GM08714 (cell line): ENCODE measurements at regions not wholly inside any gene's neighbourhood (a gene's known extent, or its start where the extent isn't known, plus 50 kb on each side); places are given as distances from the start of the nearest gene placed in this dataset.
"Not testable (repeated sequence)": the region's sequence is repeated elsewhere in the genome, so short reads cannot be mapped to it uniquely, and the experiment has no call there.

ENCODE experiments used
- H3K4me3 ChIP-seq: fragments of 200-500 bp; sonication (Bioruptor generic); 2 replicates; pipeline ENCODE4 v1.5.1; 2014; ENCODE audit warnings: mild to moderate bottlenecking, low read length, inconsistent platforms
- ZNF274 ChIP-seq: IDR thresholded peaks from 2 replicates; pipeline ENCODE4 v1.6.1; 2012; ENCODE audit warnings: mild to moderate bottlenecking, low read depth, low read length

DNA sequence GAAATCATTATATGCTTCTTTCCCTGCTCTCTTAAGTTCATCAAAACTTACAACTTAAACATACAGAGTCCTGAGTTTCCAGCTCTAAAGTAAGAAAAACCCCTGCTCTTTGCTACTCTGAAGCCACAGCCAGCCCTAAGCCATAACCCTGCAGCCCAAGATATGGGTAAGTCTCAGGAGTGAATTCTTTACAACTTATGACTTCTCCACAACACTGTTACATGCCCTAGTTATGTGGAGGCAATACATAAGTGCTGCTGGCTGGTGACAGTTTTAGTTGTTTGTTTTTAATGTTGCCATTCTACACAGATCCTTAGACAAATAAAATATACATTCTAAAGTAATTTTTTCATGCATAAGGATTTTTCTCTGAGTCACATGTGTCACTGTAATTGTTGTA, 100.2 kb downstream of the FBXO8 start:
- no peak for TF ChIP-seq ZNF274

DNA sequence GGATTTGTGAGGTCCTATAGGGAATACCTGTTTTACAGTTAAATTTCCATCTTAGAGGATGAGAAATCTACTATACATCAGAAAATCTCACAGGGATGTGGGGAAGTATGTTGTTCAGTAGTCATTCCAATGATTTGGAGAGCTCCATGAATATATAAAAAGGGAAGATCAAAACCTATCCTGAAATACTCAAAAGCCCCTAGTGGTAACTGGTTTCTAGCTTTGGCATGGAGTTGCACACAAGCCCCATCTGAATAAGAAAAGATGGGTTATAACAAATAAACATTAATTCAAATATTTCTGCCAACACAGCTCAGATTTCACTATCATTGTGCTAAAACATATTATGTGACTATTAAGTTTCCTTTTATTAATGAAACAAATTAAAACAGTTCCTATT, 101.6 kb downstream of the FBXO8 start:
- H3K4me3 ChIP-seq = no peak overlapping the region
- TF ChIP-seq ZNF274 = no peak

More for the DNA sequence above, 100.2 kb downstream of the FBXO8 start:
- no peak overlapping the region for H3K4me3 ChIP-seq

DNA sequence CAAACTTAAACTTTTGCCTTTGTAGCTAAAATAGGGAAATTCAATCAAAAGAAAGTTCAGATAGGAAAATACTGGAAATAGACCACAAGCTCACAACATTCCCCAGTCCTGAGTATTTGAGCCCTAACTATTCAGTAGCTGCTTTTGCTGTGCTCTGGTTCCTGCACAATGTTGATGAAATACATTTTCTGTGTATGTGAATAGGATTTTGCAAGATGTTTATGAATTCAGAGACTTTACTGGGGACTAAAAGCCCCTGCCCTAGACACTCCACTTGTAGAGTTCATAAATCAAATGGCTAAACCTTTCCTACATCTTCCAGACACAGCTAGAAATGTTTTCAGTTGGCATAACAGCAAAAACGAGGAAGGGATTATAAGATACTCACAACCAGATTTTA, 105.9 kb downstream of the FBXO8 start:
- TF ChIP-seq ZNF274 = no peak

DNA sequence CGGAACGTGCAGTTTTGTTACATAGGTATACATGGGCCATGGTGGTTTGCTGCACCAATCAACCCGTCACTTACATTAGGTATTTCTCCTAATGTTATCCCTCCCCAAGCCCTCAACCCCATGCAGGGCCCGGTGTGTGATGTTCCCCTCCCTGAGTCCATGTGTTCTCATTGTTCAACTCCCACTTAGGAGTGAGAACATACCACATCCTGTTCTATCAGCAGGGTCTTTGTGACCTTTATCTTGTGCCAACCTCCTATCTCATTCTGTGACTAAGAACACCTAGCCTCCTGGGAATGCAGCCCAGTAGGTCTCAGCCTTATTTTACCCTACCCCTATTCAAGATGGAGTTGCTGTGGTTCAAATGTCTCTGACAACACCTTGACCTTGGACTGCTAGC, 107.6 kb downstream of the FBXO8 start:
- H3K4me3 ChIP-seq = not testable (repeated sequence)

More for the DNA sequence above, 105.9 kb downstream of the FBXO8 start:
- H3K4me3 ChIP-seq = no peak overlapping the region

DNA sequence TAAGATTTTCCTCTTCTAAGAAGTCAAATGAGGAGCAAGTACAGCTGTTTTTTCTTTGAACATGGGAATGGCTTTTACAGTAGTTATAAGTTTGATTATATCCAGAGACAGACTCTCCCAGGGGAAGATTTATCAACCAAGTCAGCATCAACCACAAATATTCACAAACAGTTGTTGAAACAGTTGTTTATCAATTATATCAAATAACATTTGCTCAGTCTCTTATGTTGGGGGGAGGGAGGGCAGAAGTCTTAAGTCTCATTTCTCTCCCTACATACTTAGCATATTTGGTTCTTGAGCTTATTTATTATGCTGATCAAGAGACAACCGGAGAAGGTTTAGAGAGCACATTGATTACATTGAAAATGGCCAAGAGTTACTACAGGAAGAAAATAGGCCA, 110.1 kb downstream of the FBXO8 start:
- no peak for TF ChIP-seq ZNF274
- H3K4me3 ChIP-seq = no peak overlapping the region

DNA sequence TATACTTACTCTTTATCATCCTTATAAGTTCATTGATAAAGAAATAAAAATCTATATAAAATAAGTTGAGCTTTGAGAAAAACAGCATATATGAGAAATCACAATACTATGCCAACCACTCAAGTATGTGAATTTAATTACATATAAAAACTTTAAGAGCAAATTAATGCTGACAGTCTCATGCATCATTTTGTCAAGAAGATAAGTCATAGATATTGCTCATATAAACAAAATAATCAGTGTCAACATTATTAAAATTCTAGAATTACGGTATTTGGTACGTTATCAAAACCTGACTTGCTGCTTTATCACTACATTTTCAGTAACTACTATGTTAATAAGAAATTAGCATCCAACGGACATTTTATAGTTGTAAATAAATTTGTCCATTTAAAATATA, 111.2 kb downstream of the FBXO8 start:
- H3K4me3 ChIP-seq = no peak overlapping the region
- no peak for TF ChIP-seq ZNF274

DNA sequence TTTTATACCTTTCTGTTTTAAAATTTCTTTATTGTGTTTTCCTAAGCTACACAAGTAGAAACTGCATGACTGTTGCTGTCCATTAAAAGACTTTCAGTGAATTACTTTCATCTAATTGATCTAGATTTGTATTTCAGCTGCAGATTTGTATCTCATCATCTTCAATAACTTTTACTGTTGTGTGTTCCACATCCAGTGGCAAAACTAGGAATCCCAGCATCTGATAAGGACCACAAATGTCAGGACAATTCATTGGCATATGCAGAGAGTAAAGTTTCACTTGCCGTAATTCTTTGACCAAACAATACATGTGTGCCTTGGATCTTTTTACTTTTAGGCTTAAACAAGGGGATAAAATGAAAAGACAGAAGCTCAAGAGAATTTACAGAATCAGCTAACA, 112.6 kb downstream of the FBXO8 start:
- no peak for TF ChIP-seq ZNF274
- no peak overlapping the region for H3K4me3 ChIP-seq

DNA sequence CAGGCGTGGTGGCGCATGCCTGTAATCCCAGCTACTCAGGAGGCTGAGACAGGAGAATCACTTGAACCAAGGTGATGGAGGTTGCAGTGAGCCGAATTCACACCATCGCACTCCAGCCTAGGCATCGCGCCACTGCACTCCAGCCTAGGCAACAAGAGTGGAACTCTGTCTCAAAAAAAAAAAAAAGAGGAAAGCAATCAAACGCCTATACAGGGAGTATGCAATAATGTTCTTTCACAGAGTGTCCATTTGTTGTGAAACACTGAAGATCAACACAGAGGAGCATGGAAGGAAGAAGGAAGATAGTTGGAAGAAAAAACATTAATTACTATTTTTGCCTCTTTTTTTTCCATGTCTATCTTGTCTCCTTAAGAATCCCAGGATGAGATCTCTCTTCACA, 113.4 kb downstream of the FBXO8 start:
- no peak overlapping the region for H3K4me3 ChIP-seq
- no peak for TF ChIP-seq ZNF274

DNA sequence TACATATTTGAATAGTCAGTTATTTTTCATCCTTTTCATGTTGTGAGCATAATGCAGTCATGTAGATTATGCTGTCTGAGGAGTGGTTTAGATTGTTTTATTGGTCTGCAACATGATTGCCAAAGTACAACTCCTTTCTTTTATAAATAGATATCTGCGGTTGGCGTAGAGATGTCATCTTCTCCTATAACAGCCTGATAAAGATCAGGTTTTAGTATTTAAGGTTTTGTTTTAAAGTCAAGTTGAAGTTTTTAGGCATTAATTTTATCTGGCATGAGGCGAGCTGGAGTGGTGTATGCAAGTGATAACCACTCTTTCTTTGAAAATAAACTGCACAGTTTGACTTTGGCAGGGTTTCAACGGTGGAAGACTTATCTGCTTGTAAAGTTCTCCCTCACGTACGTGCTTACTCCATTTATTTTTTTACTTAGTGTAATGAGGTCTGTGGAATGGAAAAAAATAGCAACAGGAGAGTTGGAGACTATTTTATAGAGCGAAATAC, 126.3 kb downstream of the FBXO8 start:
- H3K4me3 ChIP-seq = no peak overlapping the region
- TF ChIP-seq ZNF274 = no peak

DNA sequence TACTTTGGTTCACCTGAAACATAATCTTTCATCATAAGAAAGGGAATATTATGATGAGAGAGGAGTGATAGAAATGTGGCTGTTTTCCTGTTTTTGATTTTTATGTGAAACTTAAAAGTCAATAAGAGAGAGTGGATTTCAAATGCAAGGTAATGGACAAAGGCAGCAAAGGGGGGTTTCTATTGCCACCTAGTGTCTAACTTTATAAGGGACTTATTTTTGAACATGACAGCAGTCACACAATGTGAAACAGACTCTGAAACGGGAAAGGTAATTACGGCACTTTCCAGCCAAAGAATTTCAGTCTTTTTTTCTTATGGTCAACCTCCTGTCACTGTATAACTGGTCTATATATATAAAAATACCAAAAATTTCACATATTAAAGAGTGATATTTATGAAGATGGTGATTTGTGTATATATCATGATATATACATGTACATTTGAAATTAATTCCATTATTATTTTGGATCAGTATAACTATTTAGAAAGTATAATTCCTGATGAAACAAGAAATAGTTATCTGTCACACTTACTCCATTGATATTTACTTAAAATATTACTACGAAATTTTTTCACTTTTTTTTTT, 127.1 kb downstream of the FBXO8 start:
- no peak for TF ChIP-seq ZNF274
- no peak overlapping the region for H3K4me3 ChIP-seq

DNA sequence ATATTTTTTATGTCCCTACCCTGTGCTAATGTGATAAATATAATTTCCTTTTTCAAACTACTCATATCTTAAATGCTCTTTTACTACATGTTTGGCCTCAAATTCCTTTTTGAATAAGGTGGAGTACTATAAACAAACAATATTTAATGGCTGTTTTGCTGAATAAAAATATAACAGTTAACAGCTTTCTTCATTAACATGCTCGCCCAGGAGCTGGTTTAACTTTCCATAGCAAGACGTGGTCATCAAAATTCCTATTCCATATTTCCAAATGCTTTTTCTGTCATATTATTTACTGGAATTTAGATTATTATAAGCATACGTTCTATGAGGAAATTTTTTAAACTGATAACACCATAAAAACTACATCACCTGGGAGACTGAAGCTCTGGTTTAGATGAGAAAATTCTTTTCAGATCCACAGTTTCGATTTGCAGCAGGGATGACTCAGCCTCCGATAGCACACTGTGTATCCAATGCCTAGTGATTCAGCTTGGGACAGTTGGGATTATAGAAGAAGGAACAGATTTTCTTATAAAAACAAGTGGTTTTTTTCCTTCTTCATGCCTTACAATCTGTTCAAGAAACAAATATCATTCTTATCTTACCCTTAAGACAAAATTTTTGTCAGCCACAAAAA, 129.1 kb downstream of the FBXO8 start:
- TF ChIP-seq ZNF274 = no peak

DNA sequence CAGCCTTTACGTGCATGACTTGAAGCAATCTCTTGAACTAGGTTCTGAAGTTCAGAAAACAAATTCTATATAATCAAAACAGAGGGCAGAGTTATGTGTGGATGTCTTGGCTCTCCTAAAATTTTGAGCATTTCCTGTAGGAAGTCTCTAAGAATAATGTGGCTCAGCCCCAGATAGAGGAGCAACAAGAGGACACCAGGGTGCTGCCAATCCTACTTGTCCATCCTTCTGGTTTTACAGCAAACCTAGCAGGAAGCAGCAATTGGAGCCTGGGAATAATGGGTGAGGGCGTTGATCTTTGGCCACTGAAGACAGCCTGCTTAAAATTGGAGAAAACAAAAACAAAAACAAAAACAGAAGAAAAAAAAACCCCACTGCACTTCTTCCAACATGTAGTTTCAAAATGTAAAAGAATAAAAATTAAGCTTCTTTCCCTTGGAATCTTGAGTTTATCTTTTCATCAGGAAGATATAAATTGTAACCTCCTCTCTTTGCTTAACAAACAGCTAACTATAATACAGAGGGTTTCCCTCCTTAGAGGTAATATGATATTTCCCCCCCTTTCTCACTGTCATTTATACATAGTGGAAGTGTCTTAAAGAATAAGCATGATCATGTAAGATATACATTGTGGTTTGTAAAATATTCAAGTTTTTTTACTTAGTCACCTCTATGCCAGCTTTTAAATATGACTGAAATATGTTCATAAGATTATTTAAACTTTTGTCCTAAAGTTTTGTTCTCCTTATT, 130.6 kb downstream of the FBXO8 start:
- TF ChIP-seq ZNF274 = no peak
- no peak overlapping the region for H3K4me3 ChIP-seq

More for the DNA sequence above, 129.1 kb downstream of the FBXO8 start:
- H3K4me3 ChIP-seq = no peak overlapping the region

DNA sequence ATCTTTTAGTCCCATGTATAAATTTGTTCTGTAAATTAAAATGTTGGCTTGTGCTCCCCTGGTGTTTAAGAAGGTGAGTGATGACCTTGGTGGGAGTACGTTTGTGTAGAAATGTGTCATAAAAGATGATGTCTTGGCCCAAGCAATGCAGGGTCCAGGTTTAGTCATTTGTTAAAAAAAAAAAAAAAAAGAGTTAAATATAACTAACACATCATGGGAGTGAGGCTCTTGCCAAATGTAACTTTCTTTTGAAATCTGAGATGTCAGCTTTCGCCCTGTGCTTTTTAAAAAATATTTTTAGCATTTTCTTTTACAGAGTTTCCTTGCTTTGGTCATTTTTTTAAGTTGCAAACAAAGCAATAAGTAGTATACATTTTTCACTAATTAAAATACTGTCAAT, 135.6 kb downstream of the FBXO8 start:
- no peak overlapping the region for H3K4me3 ChIP-seq
- TF ChIP-seq ZNF274 = no peak

DNA sequence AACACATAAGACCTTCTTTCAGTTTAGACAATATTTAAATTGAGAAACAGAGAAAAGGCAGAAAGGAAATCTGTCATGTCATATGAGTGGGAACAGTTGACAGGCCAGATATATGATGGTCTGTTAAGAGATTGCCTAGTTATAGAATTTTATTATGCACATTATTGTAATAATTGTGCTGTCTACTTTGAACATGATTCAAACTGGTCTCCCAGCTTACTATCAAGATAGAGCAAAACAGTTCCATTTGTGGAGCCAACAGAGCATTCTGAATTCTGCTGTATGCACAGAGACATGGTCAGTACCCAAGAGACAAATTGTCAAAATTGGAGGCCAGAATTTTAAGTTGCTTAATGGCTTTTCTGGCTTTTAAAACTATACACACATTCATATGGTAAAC, 139.4 kb downstream of the FBXO8 start:
- H3K4me3 ChIP-seq = no peak overlapping the region
- no peak for TF ChIP-seq ZNF274

DNA sequence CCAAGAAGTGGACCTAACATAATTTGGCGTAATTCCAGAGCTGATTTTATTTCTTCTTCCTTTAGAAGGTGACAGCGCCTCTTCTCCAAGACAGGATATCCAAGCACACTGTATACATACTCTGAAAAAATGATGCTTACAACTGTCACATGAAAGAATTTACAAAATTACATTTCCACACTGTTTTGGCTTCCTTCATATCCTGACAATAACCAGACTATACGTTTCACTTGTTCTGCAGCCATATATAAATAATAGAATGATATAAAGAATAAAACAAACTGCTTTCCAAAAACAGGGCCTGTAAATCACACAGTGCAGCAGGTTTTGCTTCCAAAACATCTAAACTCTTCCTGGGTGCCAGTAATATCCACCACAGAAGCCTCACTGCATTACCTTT, 141.6 kb downstream of the FBXO8 start:
- TF ChIP-seq ZNF274 = no peak
- no peak overlapping the region for H3K4me3 ChIP-seq
